DMS114 treated with DMSO at 0.1 percent for 48 hours (cell line): ENCODE measurements at regions not wholly inside any gene's neighbourhood (a gene's known extent, or its start where the extent isn't known, plus 50 kb on each side); places are given as distances from the start of the nearest gene placed in this dataset.

Source experiments
- DNase-seq: peaks from one replicate; lab custom pipeline; 2025; ENCODE audit not compliant: unreplicated experiment; lab: John Stamatoyannopoulos, UW

- no peak for DNase-seq
Measured at GRCh38 chr22:48249713-48250268, 1487.3 kb downstream of the TBC1D22A start.

DNA sequence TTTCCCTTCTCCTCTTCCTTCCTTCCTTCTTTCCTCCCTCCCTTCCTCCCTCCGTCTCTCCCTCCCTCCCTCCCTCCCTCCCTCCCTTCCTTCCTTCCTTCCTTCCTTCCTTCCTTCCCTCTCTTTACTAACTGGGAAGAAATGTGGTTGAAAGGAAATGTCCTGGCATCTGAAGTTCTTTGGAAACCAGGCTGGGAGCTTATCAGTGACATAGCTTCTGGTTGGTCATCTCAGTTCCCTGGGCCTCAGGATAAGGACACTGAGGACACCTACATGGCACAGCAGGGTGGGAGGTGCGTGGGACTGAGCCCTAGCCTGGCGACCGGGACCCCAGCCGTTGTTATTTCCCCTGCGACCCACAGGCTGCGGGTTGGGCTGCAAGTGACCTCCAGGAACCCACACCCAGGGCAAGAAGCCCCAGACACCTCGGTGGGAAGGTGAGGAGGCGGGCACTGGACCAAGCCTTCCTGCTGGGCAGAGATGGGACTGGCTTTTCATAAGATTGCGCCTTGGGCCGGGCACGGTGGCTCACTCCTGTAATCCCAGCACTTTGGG is 1486.5 kb downstream of the TBC1D22A start:
- no peak for DNase-seq

- no peak for DNase-seq
Measured at GRCh38 chr22:48247829-48248228, 1485.4 kb downstream of the TBC1D22A start.

DNA sequence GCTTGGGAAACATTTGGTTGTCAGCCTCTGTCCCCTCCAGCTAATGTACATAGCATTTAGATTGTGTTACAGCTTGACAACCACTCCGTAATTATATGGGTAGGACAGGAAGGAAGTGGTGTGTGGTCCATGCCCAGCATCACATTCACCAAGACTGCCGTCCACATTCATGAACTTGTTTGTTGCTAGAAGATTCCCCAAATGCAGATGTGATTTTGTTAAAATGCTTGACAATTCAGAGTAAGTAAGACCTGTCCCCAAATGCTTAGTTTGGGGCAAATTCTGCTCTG is 1482.7 kb downstream of the TBC1D22A start:
- no peak for DNase-seq

- DNase-seq = no peak
Measured at GRCh38 chr22:48244388-48245195, 1482.1 kb downstream of the TBC1D22A start.

- no peak for DNase-seq
Measured at GRCh38 chr22:48242461-48242864, 1480.0 kb downstream of the TBC1D22A start.

DNA sequence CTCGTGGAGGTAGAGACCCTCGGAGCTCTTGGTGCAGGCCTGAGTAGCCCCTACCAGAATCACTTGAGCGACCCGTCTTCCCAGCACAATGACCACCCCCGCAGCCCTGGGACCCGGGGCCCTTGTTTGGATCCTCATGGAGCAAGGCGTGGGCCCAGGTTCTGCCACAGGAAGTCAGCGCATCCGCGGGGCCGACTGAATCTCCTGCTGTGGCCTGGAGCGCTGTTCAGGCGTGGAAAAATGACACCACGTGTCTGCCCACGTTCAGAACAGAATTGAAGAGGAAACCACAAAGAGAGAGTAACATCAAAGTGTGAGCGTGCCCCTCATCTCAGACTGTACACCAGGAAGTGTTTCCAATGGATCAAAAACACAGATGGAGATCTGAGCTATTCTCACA is 1479.2 kb downstream of the TBC1D22A start:
- DNase-seq = no peak

GRCh38 chr22:48240935-48241230 is 1478.4 kb downstream of the TBC1D22A start:
- no peak for DNase-seq

GRCh38 chr22:48240148-48240934 is 1477.9 kb downstream of the TBC1D22A start:
- DNase-seq = no peak

DNA sequence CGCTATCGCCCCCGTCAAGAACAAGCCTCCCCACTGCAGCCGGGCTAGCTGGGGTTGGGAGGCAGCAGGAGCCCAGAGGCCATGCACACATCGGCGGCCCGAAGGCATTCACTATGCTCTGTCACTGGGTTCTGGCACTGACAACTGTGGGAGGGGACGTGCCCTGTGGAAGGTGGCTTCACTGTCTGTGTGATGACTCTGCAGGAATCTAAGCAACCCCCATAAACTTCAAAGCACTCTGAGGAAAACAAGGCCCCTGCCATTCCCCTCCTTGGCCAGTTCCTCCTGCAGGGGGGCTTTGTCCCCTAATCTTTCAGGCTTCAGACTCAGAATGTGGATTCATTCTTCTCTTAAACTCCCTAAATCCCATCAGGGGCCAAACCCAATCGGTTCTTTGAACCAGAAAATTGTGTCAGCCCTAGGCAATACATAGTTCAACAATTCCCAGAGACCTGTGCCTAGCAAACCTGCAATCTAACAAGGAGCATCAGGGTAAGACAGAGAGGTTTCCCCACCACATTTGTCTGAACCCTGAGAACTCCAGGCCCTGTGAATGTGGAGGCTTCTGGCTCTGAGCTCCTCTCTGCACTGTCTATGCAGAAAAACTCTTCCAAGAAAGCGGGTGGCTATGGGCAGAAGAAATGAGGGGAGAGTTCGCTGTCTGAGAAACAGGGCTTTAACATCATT is 1477.2 kb downstream of the TBC1D22A start:
- DNase-seq = no peak

DNA sequence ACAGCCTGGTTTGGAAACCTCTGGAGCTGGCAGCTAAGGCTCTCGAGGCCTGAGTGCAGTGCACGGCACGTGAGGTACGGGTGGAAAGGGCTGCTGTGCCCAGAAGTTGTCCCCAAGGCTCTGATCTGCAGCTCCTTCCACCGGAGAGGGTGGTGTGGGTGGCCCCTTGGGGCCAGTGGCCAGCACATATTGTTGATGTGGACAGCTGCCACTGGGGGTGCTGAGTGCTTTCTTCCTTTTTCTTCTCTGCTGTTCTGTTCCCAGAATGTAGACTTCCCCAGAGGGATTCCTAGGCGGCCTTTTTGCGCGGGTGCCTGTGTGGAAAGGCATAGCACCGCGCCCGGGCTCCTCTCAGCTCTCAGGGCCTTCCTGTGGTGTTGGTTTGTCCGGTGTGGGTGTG is 1476.5 kb downstream of the TBC1D22A start:
- no peak for DNase-seq

GRCh38 chr22:48238284-48238915 is 1476.0 kb downstream of the TBC1D22A start:
- DNase-seq = no peak

DNA sequence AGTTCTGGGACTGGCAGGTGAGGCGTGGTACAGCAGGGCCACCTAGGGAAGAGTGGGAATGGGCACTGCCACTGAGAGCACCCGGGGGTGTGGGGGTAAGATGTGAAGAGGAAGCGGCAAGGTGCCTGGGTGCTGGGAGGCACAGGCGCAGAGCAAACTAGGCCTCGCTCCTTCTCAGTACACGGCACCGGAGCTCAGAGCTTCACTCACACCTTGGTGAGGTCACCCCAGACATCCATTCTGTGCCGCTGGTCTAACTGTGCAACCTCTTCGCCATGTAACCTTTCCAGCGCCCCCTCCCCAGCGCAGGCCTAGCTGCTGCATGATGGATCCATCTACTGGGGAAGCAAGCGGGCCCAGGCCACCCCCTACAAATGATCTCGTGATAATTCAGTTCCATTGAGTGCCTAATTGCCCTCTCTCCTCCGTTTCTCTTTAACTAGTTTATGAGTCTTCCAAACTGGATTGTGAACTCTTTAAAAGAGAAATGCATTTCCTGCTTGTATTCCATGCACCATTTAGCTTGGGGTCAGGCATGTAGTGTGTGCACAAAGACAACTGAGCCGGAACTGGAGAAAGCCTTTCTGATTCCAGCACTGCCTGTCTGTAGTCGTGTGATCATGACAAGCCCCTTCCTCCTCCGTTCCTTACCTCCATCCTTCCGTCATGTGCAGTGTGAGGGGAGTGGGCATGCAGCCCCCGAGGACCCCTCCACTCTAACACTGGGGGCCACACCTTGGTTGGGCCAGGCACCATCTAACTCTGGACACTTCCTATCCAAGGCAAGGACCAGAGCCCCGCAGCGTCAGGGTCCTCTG is 1475.2 kb downstream of the TBC1D22A start:
- no peak for DNase-seq

DNA sequence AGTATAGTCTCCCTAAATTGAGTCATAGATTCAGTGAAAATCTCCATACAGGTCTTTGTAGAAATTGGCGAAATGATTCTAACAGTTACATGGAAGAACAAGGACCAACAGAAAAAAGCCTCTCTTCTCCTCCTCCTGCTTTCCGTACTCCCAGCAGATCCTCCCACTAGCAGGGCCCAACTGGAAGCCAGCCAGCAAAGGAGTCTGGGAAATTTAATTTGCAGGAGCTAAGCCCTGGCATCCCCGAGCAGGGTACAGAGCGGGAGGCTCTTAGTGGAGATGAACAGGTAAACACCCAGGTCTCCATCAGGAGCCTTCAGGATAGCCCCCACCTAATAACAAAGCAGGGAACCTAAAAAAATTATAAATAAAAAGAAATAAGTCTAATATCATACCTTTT is 1473.8 kb downstream of the TBC1D22A start:
- no peak for DNase-seq

DNA sequence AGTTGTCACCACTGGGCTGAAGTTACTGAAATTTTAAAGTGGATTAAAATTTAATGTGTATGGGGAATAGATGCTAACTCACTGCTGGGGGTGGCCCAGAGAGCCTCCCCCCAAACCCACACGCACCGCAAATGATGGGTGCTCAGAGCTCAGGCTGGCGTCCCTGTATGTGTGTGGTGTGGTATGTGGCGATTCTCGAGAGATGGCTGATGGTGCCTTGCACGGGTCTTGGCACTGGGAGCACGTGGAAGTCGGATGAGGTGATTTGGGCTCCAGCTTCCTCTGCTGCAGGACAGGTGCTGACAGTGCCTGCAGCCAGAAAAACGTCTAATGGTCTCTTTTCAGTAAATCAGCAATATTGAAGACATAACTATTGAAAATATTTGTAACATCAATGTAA is 1473.3 kb downstream of the TBC1D22A start:
- DNase-seq = no peak

DNA sequence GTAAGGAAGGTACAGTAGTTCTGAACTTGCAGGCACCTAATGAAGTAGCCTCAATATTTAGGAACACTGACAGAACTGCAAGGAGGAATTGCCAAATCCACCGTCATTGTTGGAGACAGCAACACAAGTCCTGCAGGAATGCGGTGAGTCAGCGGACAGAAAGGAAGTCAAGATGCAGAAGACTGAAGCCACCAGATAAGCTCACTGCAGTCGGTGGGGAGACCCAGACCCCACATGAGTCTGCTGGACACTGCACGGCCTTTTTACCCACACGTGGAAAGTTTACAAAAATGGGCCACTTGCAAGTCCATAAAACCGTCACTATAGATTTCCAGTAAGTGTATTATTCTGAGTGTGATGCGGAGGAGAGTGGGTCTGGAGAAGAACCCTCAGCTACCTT is 1471.6 kb downstream of the TBC1D22A start:
- no peak for DNase-seq

- no peak for DNase-seq
Measured at GRCh38 chr22:48233586-48233985, 1471.1 kb downstream of the TBC1D22A start.

DNA sequence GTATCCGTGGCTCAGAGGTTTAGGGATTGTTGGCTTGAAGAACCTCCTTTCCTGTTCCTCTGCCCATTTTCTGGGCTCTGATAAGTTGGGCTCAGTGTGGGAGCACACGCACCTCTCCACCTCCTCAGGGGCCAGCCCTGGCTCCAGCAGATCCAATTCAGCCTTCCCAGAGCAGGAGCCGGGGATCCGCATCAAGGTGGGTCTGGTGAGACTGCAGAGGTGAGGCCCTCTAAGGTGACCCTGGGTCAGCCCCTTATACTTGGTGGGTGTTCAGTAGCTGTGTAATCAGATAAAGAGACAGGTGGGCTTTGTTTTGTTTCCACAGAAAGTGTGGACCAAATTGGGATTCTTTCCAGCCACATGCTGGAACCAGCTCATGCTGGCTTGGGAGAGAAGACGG is 1466.0 kb downstream of the TBC1D22A start:
- no peak for DNase-seq

DNA sequence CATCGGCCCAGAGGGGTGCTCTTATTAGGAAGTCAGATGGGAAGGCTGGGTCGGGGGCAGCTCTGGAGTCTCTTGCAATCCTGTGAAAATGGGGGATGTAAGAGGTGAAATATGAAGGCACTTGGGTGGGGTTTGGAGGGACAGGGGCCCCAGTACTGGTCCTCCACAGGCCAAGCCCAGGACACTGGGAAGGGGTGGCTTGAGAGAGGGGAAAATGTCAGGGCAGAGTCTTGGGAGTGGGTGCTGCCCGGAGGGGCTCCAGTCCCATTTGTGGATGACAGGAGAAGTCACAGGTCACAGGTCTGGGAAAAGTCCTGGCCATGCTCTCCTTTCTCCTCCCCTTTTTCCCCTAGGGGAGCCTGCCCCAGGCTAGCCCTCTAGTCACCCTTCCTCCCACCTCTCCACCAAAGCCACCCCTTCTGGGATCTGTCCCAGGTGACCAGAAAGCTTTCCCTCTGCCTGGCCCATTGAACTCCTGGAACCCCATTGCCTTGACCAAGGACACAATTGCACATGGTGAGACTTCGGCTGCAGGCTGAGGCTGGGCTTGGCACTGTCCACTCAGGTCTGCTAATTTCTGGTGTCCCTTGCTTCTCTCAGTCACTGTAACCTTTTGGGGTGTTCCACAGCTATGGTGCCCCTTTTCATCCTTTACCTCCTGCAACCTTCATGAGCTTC is 1465.0 kb downstream of the TBC1D22A start:
- no peak for DNase-seq
